Type B pancreatic cell (in vitro differentiated cells): ENCODE measurements at regions not wholly inside any gene's neighbourhood (a gene's known extent, or its start where the extent isn't known, plus 50 kb on each side); places are given as distances from the start of the nearest gene placed in this dataset.

ENCODE experiments used
- DNase-seq: peaks from one replicate; pipeline ENCODE4 v3.0.0; 2021; ENCODE audit warnings: mixed read lengths; ENCODE audit not compliant: unreplicated experiment; ENCODE audit errors: extremely low spot score
- H3K27ac Mint-ChIP-seq: 2 replicates; pipeline ENCODE4 v1.8.0; 2021; ENCODE audit warnings: mild to moderate bottlenecking, mixed read lengths
- H3K27me3 Mint-ChIP-seq: 2 replicates; pipeline ENCODE4 v1.8.0; 2021; ENCODE audit warnings: mixed read lengths
- H3K36me3 Mint-ChIP-seq: 2 replicates; pipeline ENCODE4 v1.8.0; 2021; ENCODE audit warnings: mixed read lengths
- H3K4me1 Mint-ChIP-seq: one replicate; pipeline ENCODE4 v1.8.0; 2021; ENCODE audit warnings: mixed read lengths; ENCODE audit not compliant: unreplicated experiment
- H3K4me3 Mint-ChIP-seq: 2 replicates; pipeline ENCODE4 v1.8.0; 2021; ENCODE audit warnings: mild to moderate bottlenecking, mixed read lengths
- H3K9me3 Mint-ChIP-seq: 2 replicates; pipeline ENCODE4 v1.8.0; 2021; ENCODE audit warnings: mixed read lengths
- CTCF ChIP-seq: fragments of 200-600 bp; sonication (generic); conservative IDR thresholded peaks from 2 replicates; pipeline ENCODE4 v1.5.0; 2021; ENCODE audit warnings: antibody characterized with exemption, mild to moderate bottlenecking

GRCh38 chr1:2867861-2868260 is 66.4 kb upstream of the TTC34 start:
- H3K4me3 Mint-ChIP-seq = no peak overlapping the region
- no peak for DNase-seq
- no peak for TF ChIP-seq CTCF
- H3K36me3 Mint-ChIP-seq = no peaks in the 10 kb centered on the region
- no peaks in the 10 kb centered on the region for H3K4me1 Mint-ChIP-seq
- H3K27me3 Mint-ChIP-seq = no peaks in the 10 kb centered on the region
- no peaks in the 10 kb centered on the region for H3K9me3 Mint-ChIP-seq
- H3K27ac Mint-ChIP-seq = no peak overlapping the region

GRCh38 chr1:2868571-2869195 is 67.2 kb upstream of the TTC34 start:
- Mint-ChIP-seq H3K36me3 (no peaks in the 10 kb centered on the region), H3K4me3 (no peak overlapping the region), H3K27ac (no peak overlapping the region), H3K9me3 (no peaks in the 10 kb centered on the region), H3K27me3 (no peaks in the 10 kb centered on the region), H3K4me1 (no peaks in the 10 kb centered on the region)
- DNase-seq = no peak
- no peak for TF ChIP-seq CTCF

- no peak for DNase-seq
- no peak overlapping the region for H3K27ac Mint-ChIP-seq
- H3K9me3 Mint-ChIP-seq = no peaks in the 10 kb centered on the region
- H3K4me1 Mint-ChIP-seq = peaks cover 4% of the 10 kb centered on the region
- H3K36me3 Mint-ChIP-seq = no peaks in the 10 kb centered on the region
- H3K4me3 Mint-ChIP-seq = no peak overlapping the region
- no peak for TF ChIP-seq CTCF
- H3K27me3 Mint-ChIP-seq = no peaks in the 10 kb centered on the region
Measured at GRCh38 chr1:2871246-2871815, 69.8 kb upstream of the TTC34 start.

GRCh38 chr1:2874207-2874606 is 72.7 kb upstream of the TTC34 start:
- no peaks in the 10 kb centered on the region for H3K27me3 Mint-ChIP-seq

GRCh38 chr1:2874607-2875480 is 73.4 kb upstream of the TTC34 start:
- no peak for DNase-seq
- Mint-ChIP-seq H3K27me3 (no peaks in the 10 kb centered on the region), H3K36me3 (no peaks in the 10 kb centered on the region), H3K27ac (no peak overlapping the region), H3K4me3 (no peak overlapping the region), H3K4me1 (peaks cover 4% of the 10 kb centered on the region), H3K9me3 (no peaks in the 10 kb centered on the region)
- no peak for TF ChIP-seq CTCF

More at GRCh38 chr1:2874207-2874606, 72.7 kb upstream of the TTC34 start:
- no peak for TF ChIP-seq CTCF
- Mint-ChIP-seq H3K9me3 (no peaks in the 10 kb centered on the region), H3K4me3 (no peak overlapping the region), H3K4me1 (peaks cover 4% of the 10 kb centered on the region), H3K27ac (no peak overlapping the region), H3K36me3 (no peaks in the 10 kb centered on the region)
- DNase-seq = no peak
